GM19324 (cell line): ENCODE measurements at regions not wholly inside any gene's neighbourhood (a gene's known extent, or its start where the extent isn't known, plus 50 kb on each side); places are given as distances from the start of the nearest gene placed in this dataset.

Experiments
- ATAC-seq: cut with Tn5 transposase; IDR thresholded peaks from one replicate; pipeline ENCODE4 v1.9.1; 2021; ENCODE audit warnings: mild to moderate bottlenecking, moderate library complexity; ENCODE audit not compliant: unreplicated experiment, low FRiP score

GRCh38 chr3:168342946-168343850, 247.5 kb upstream of the GOLIM4 start:
- ATAC-seq = no peak

GRCh38 chr3:168341956-168342936, 246.5 kb upstream of the GOLIM4 start:
- no peak for ATAC-seq

- ATAC-seq = no peak
Observed at GRCh38 chr3:168341192-168341815, 245.6 kb upstream of the GOLIM4 start.

- ATAC-seq = no peak
Observed at GRCh38 chr3:168338161-168338560, 242.4 kb upstream of the GOLIM4 start.

- no peak for ATAC-seq
Observed at GRCh38 chr3:168336276-168336675, 240.6 kb upstream of the GOLIM4 start.

GRCh38 chr3:168333410-168333935, 237.7 kb upstream of the GOLIM4 start:
- no peak for ATAC-seq

GRCh38 chr3:168331756-168332155, 236.0 kb upstream of the GOLIM4 start:
- no peak for ATAC-seq

GRCh38 chr3:168330983-168331382, 235.3 kb upstream of the GOLIM4 start:
- ATAC-seq = no peak

- ATAC-seq = no peak
Observed at GRCh38 chr3:168327856-168328255, 232.1 kb upstream of the GOLIM4 start.

GRCh38 chr3:168325684-168326083, 230.0 kb upstream of the GOLIM4 start:
- no peak for ATAC-seq

- no peak for ATAC-seq
Observed at GRCh38 chr3:168322941-168323340, 227.2 kb upstream of the GOLIM4 start.

GRCh38 chr3:168314166-168314565, 218.4 kb upstream of the GOLIM4 start:
- ATAC-seq = no peak

GRCh38 chr3:168312984-168313383, 217.3 kb upstream of the GOLIM4 start:
- ATAC-seq = no peak

GRCh38 chr3:168307893-168308292, 212.2 kb upstream of the GOLIM4 start:
- no peak for ATAC-seq

- no peak for ATAC-seq
Observed at GRCh38 chr3:168295027-168295426, 199.3 kb upstream of the GOLIM4 start.

- no peak for ATAC-seq
Observed at GRCh38 chr3:168292296-168292695, 196.6 kb upstream of the GOLIM4 start.

- no peak for ATAC-seq
Observed at GRCh38 chr3:168289471-168290008, 193.8 kb upstream of the GOLIM4 start.

GRCh38 chr3:168288511-168289401, 193.0 kb upstream of the GOLIM4 start:
- ATAC-seq = no peak

GRCh38 chr3:168285506-168285905, 189.8 kb upstream of the GOLIM4 start:
- no peak for ATAC-seq
